Sigmoid colon (tissue), 6 donors: ENCODE measurements at regions not wholly inside any gene's neighbourhood (a gene's known extent, or its start where the extent isn't known, plus 50 kb on each side); places are given as distances from the start of the nearest gene placed in this dataset.

Source experiments
- DNase-seq: peaks from one replicate; pipeline ENCODE4 v3.0.0-alpha.2; 2019
- H3K27ac ChIP-seq, 4 donors: fragments of 200-600 bp; sonication (generic); one replicate each; pipeline ENCODE4 v1.5.1; 2016 to 2019; ENCODE audit warnings: mild to moderate bottlenecking in 1 of 4
- H3K27me3 ChIP-seq, 3 donors: fragments of 200-600 bp; sonication (generic); one replicate each; pipeline ENCODE4 v1.5.1; 2019; ENCODE audit warnings: mild to moderate bottlenecking in 1 of 3
- H3K36me3 ChIP-seq, 4 donors: fragments of 200-600 bp; sonication (generic); one replicate each; pipeline ENCODE4 v1.5.1; 2016 to 2019
- H3K4me1 ChIP-seq, 4 donors: fragments of 200-600 bp; sonication (generic); one replicate each; pipeline ENCODE4 v1.5.1; 2017 to 2019
- H3K4me3 ChIP-seq, 4 donors: fragments of 200-600 bp; sonication (generic); one replicate each; pipeline ENCODE4 v1.5.1; 2017 to 2019; ENCODE audit warnings: mild to moderate bottlenecking in 2 of 4, moderate library complexity in 1 of 4
- H3K9me3 ChIP-seq, 4 donors: fragments of 200-600 bp in 3 of 4; sonication (generic) in 3 of 4; one replicate each; pipeline versions ENCODE4 v1.5.1 to v1.6.1; 2013 to 2019
- CTCF ChIP-seq, 4 experiments: fragments of 450-650 bp in 3 of 4; fragments of 200-600 bp in 1 of 4; IDR thresholded peaks; one replicate each; pipeline ENCODE4 v1.5.1; 2016 to 2019; ENCODE audit warnings: antibody characterized with exemption in 4 of 4, mild to moderate bottlenecking in 3 of 4, moderate library complexity in 2 of 4
- EP300 ChIP-seq, 4 donors: sonication (generic); formaldehyde crosslinking; IDR thresholded peaks; one replicate each; pipeline ENCODE4 v1.6.1; 2017; ENCODE audit warnings: antibody characterized with exemption in 4 of 4
- POLR2A ChIP-seq, 2 donors: fragments of 450-650 bp; IDR thresholded peaks; one replicate each; pipeline ENCODE4 v1.6.1; 2016; ENCODE audit warnings: antibody characterized with exemption in 2 of 2, mild to moderate bottlenecking in 2 of 2, moderate library complexity in 2 of 2
- POLR2AphosphoS5 ChIP-seq, 4 donors: sonication (generic); formaldehyde crosslinking; IDR thresholded peaks; one replicate each; pipeline ENCODE4 v1.6.1; 2017; ENCODE audit warnings: antibody characterized with exemption in 4 of 4
- WGBS, 2 donors: extraction: QIAGEN DNeasy Blood & Tissue Kit; methylation state at CpG; one replicate each; pipeline ENCODE4 v1.1.7; 2013; 5-methylcytosine and 5-hydroxymethylcytosine counted together
- intact Hi-C: fragments of 100-400 bp; cut with DNase I; formaldehyde crosslinking; loops from one replicate; pipeline ENCODE4 v1.15.1; 2023
- donor health status: healthy with polysubstance abuse.
- donor health status: healthy.

DNA sequence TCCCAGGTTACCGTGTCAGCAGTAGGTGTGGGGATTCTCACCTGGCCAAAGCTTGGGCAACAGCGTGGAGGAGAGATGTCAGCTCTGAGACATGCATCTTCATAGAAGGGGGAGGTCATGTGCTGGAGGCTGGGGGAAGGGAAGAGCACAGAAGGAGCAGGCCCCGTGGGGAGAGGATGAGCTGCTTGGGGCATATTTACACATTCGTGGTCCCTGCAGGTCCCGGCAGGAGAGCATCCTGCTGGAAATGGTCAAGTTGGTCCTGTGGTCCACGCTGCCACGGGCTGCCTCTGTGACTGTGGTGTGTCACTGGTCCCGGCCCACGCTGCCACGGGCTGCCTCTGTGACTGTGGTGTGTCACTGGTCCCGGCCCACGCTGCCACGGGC is 195.1 kb upstream of the TWIST2 start:
- WGBS, 2 donors = 87 to 93% methylated on average over 10 of the region's 13 CpGs
- TF ChIP-seq POLR2AphosphoS5 (IDR thresholded peaks at IDR 0.05) (no peak), CTCF (IDR thresholded peaks at IDR 0.05) (no peak), POLR2A (IDR thresholded peaks at IDR 0.05) (no peak), EP300 (IDR thresholded peaks at IDR 0.05) (no peak)
- no peak for DNase-seq
- Histone ChIP-seq H3K27me3 (no peaks in the 10 kb centered on the region), H3K4me3 (no peak overlapping the region), H3K4me1 (peaks cover 0 to 28% (median 27%) of the 10 kb centered on the region in 4 donors), H3K9me3 (no peaks in the 10 kb centered on the region), H3K27ac (no peak overlapping the region), H3K36me3 (no peaks in the 10 kb centered on the region)
- intact Hi-C loops = no loop called here

GRCh38 chr2:238653431-238654109 is 194.3 kb upstream of the TWIST2 start:
- TF ChIP-seq POLR2A (IDR thresholded peaks at IDR 0.05) (no peak), POLR2AphosphoS5 (IDR thresholded peaks at IDR 0.05) (no peak), EP300 (IDR thresholded peaks at IDR 0.05) (no peak), CTCF (IDR thresholded peaks at IDR 0.05) (no peak)
- intact Hi-C loops = no loop called here
- DNase-seq = no peak

GRCh38 chr2:238654479-238655197 is 193.2 kb upstream of the TWIST2 start:
- Histone ChIP-seq H3K9me3 (no peaks in the 10 kb centered on the region), H3K4me1 (peaks cover 0 to 42% (median 27%) of the 10 kb centered on the region in 4 donors), H3K27ac (no peak overlapping the region), H3K36me3 (no peaks in the 10 kb centered on the region), H3K4me3 (no peak overlapping the region), H3K27me3 (no peaks in the 10 kb centered on the region)
- intact Hi-C loops = no loop called here
- DNase-seq = no peak
- no peak for TF ChIP-seq POLR2AphosphoS5 (IDR thresholded peaks at IDR 0.05)
- no peak for TF ChIP-seq POLR2A (IDR thresholded peaks at IDR 0.05)
- no peak for TF ChIP-seq CTCF (IDR thresholded peaks at IDR 0.05)
- no peak for TF ChIP-seq EP300 (IDR thresholded peaks at IDR 0.05)
- WGBS, 2 donors = 70 to 81% methylated on average over 8 of the region's 8 CpGs

More at GRCh38 chr2:238653431-238654109, 194.3 kb upstream of the TWIST2 start:
- WGBS, 2 donors = 73 to 81% methylated on average over 13 of the region's 13 CpGs
- Histone ChIP-seq H3K27me3 (no peaks in the 10 kb centered on the region), H3K27ac (no peak overlapping the region), H3K4me3 (no peak overlapping the region), H3K4me1 (peaks cover 0 to 34% (median 27%) of the 10 kb centered on the region in 4 donors), H3K36me3 (no peaks in the 10 kb centered on the region), H3K9me3 (no peaks in the 10 kb centered on the region)

DNA sequence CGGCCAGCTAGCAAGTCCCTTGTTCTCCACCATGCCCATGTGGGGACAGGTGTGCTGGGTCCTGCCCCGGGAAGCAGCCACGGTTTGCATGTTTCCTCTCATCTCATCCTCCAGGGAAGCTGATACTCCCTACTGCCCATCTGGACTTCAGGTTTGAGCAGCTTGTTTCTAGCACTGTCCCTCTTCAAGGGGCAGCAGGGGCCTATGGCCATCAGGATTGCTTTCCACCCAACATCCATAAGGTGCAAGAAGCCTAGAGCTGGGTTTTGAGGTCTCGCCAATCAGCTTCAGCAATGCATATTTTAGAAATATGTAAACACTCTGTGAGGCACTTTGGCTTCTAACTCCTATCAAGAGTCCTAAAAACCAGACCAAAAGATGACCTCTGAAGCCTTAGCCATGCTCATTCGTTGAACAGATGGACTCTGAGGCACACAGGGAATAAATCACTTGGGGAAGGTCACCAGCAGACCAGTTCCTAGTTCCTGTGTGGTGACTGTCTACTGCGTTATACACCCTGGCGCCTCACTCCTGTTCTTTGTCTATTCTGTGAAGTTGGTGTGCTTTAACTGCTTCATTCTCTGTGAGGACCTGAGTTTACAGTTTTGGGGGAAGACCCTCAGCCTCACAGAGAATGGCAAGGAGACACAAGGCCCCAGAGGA is 192.6 kb upstream of the TWIST2 start:
- Histone ChIP-seq H3K4me1 (peaks cover 0 to 43% (median 27%) of the 10 kb centered on the region in 4 donors), H3K9me3 (no peaks in the 10 kb centered on the region), H3K27me3 (no peaks in the 10 kb centered on the region), H3K27ac (no peak overlapping the region), H3K4me3 (no peak overlapping the region), H3K36me3 (no peaks in the 10 kb centered on the region)
- DNase-seq = no peak
- WGBS, 2 donors = 64 to 75% methylated on average over 7 of the region's 7 CpGs
- intact Hi-C loops = no loop called here
- TF ChIP-seq POLR2AphosphoS5 (IDR thresholded peaks at IDR 0.05) (no peak), POLR2A (IDR thresholded peaks at IDR 0.05) (no peak), EP300 (IDR thresholded peaks at IDR 0.05) (no peak), CTCF (IDR thresholded peaks at IDR 0.05) (no peak)
